Body of pancreas (tissue), 4 donors: ENCODE measurements at regions not wholly inside any gene's neighbourhood (a gene's known extent, or its start where the extent isn't known, plus 50 kb on each side); places are given as distances from the start of the nearest gene placed in this dataset.

Source experiments
- ATAC-seq: fragments of 150-250 bp; one replicate; pipeline ENCODE4 v1.9.1; 2016
- DNase-seq, 4 donors: peaks; one replicate each; pipeline ENCODE4 v3.0.0-alpha.2; 2019
- H3K27ac ChIP-seq, 4 donors: fragments of 200-600 bp; sonication (generic); 1 replicate in 3 of 4; 2 replicates in 1 of 4; pipeline versions ENCODE4 v1.5.1 to v1.6.1; 2016 to 2019; ENCODE audit warnings: mild to moderate bottlenecking in 1 of 4, mixed read lengths in 1 of 4, moderate library complexity in 1 of 4
- H3K27me3 ChIP-seq, 2 donors: fragments of 200-600 bp; sonication (generic); one replicate each; pipeline ENCODE4 v1.6.0; 2016; ENCODE audit warnings: mild to moderate bottlenecking in 1 of 2
- H3K36me3 ChIP-seq, 2 donors: fragments of 200-600 bp; sonication (generic); replicated peaks in 1 of 2; 2 replicates each; pipeline ENCODE4 v1.5.1; 2016; ENCODE audit warnings: low read depth in 2 of 2; ENCODE audit not compliant: insufficient read depth in 1 of 2
- H3K4me1 ChIP-seq: fragments of 200-600 bp; sonication (generic); one replicate; pipeline ENCODE4 v1.6.0; 2016
- H3K4me3 ChIP-seq, 2 donors: fragments of 200-600 bp; sonication (generic); 1 replicate in 1 of 2; 2 replicates in 1 of 2; pipeline ENCODE4 v1.5.1; 2016 to 2019
- H3K9me3 ChIP-seq, 3 donors: fragments of 200-600 bp; sonication (generic); 1 replicate in 2 of 3; 2 replicates in 1 of 3; pipeline ENCODE4 v1.5.1; 2016
- CTCF ChIP-seq, 7 experiments: fragments of 450-650 bp in 4 of 7; fragments of 200-600 bp in 3 of 7; sonication (generic) in 3 of 7; IDR thresholded peaks; one replicate each; pipeline ENCODE4 v1.5.1; 2016 to 2019; ENCODE audit warnings: antibody characterized with exemption in 7 of 7
- POLR2A ChIP-seq, 3 donors: fragments of 450-650 bp; IDR thresholded peaks; one replicate each; pipeline ENCODE4 v1.6.1; 2016; ENCODE audit warnings: antibody characterized with exemption in 3 of 3, mild to moderate bottlenecking in 2 of 3
- WGBS, 2 donors: methylation state at CpG; one replicate each; pipeline ENCODE4 v1.1.5; 2017; 5-methylcytosine and 5-hydroxymethylcytosine counted together
- intact Hi-C: fragments of 100-400 bp; cut with DNase I; formaldehyde crosslinking; loops from one replicate; pipeline ENCODE4 v1.15.1; 2023

GRCh38 chr17:63162406-63163157 lies 196.5 kb downstream of the TANC2 start:
- DNase-seq, result no peak
- Histone ChIP-seq H3K9me3 (no peaks in the 10 kb centered on the region), H3K27me3 (no peaks in the 10 kb centered on the region), H3K36me3 (no peaks in the 10 kb centered on the region), H3K4me1 (no peaks in the 10 kb centered on the region), H3K27ac (no peak overlapping the region), H3K4me3 (no peak overlapping the region)
- no peak for ATAC-seq
- intact Hi-C loops, result no loop called here
- WGBS, 2 donors, result 73 to 74% methylated on average over 5 of the region's 5 CpGs
- TF ChIP-seq POLR2A (IDR thresholded peaks at IDR 0.05) (no peak), CTCF (IDR thresholded peaks at IDR 0.05) (no peak)

- intact Hi-C loops, result no loop called here
- TF ChIP-seq CTCF (IDR thresholded peaks at IDR 0.05) (no peak), POLR2A (IDR thresholded peaks at IDR 0.05) (no peak)
- no peaks in the 10 kb centered on the region for H3K4me1 ChIP-seq
- no peaks in the 10 kb centered on the region for H3K9me3 ChIP-seq
- H3K36me3 ChIP-seq, result no peaks in the 10 kb centered on the region
- 83 to 96% methylated on average over 1 of the region's 1 CpG for WGBS, 2 donors
- no peak for ATAC-seq
- H3K27me3 ChIP-seq, result no peaks in the 10 kb centered on the region
- DNase-seq, result no peak
- no peak overlapping the region for H3K27ac ChIP-seq
- no peak overlapping the region for H3K4me3 ChIP-seq
Measured at GRCh38 chr17:63163158-63163520, 197.1 kb downstream of the TANC2 start.

- DNase-seq (no peak), ATAC-seq (no peak)
- Histone ChIP-seq H3K4me1 (no peaks in the 10 kb centered on the region), H3K36me3 (no peaks in the 10 kb centered on the region), H3K27me3 (no peaks in the 10 kb centered on the region), H3K4me3 (no peak overlapping the region), H3K9me3 (no peaks in the 10 kb centered on the region), H3K27ac (no peak overlapping the region)
- 60 to 100% methylated on average over 2 of the region's 2 CpGs for WGBS, 2 donors
- intact Hi-C loops, result no loop called here
- no peak for TF ChIP-seq CTCF (IDR thresholded peaks at IDR 0.05)
- no peak for TF ChIP-seq POLR2A (IDR thresholded peaks at IDR 0.05)
Measured at GRCh38 chr17:63165400-63165799, 199.4 kb downstream of the TANC2 start.

GRCh38 chr17:63170795-63171194 lies 204.8 kb downstream of the TANC2 start:
- H3K36me3 ChIP-seq, result no peaks in the 10 kb centered on the region
- no peak overlapping the region for H3K4me3 ChIP-seq
- no peak overlapping the region for H3K27ac ChIP-seq
- WGBS, 2 donors, result 97 to 100% methylated on average over 3 of the region's 3 CpGs
- ATAC-seq (no peak), DNase-seq (no peak)
- H3K4me1 ChIP-seq, result peaks cover 7% of the 10 kb centered on the region
- H3K9me3 ChIP-seq, result no peaks in the 10 kb centered on the region
- H3K27me3 ChIP-seq, result no peaks in the 10 kb centered on the region
- TF ChIP-seq POLR2A (IDR thresholded peaks at IDR 0.05), result no peak
- no peak for TF ChIP-seq CTCF (IDR thresholded peaks at IDR 0.05)
- intact Hi-C loops, result no loop called here
